HCT116 (cell line): ENCODE measurements at regions not wholly inside any gene's neighbourhood (a gene's known extent, or its start where the extent isn't known, plus 50 kb on each side); places are given as distances from the start of the nearest gene placed in this dataset.

ENCODE experiments used
- EZH2 ChIP-seq: fragments of 200-600 bp; sonication (generic); IDR thresholded peaks from 2 replicates; pipeline ENCODE4 v1.6.1; 2017; ENCODE audit warnings: antibody characterized with exemption, mixed run types
- JUND ChIP-seq: IDR thresholded peaks from 2 replicates; pipeline ENCODE4 v1.6.1; 2012
- POLR2A ChIP-seq: IDR thresholded peaks from 2 replicates; pipeline ENCODE4 v1.7.0; 2011; ENCODE audit warnings: borderline replicate concordance; ENCODE audit not compliant: insufficient read depth, insufficient read length; ENCODE audit errors: extremely low read depth
- POLR2AphosphoS5 ChIP-seq: IDR thresholded peaks from 2 replicates; pipeline ENCODE4 v1.6.1; 2011; ENCODE audit warnings: mild to moderate bottlenecking, low read depth, low read length, moderate library complexity
- SIN3A ChIP-seq: IDR thresholded peaks from 2 replicates; pipeline ENCODE4 v1.6.1; 2012; ENCODE audit warnings: low read depth
- SP1 ChIP-seq: IDR thresholded peaks from 2 replicates; pipeline ENCODE4 v1.6.1; 2012; ENCODE audit warnings: low read depth
- TF ChIP-seq, protein P1 (sequence below), 3 experiments: fragments of 200-600 bp in 1 of 3; sonication (generic) in 1 of 3; IDR thresholded peaks in 2 of 3; conservative IDR thresholded peaks in 1 of 3; 2 replicates each; pipeline ENCODE4 v1.5.1; 2012 to 2017; ENCODE audit warnings: low read depth in 2 of 3, low read length in 2 of 3, antibody characterized with exemption in 1 of 3, borderline replicate concordance in 1 of 3, control low read depth in 1 of 3, mild to moderate bottlenecking in 1 of 3, mixed read lengths in 1 of 3, mixed run types in 1 of 3, moderate library complexity in 1 of 3; ENCODE audit not compliant: insufficient read depth in 1 of 3
- TF ChIP-seq, protein P2 (sequence below): IDR thresholded peaks from 2 replicates; pipeline ENCODE4 v1.6.1; 2012
- TF ChIP-seq, protein P3 (sequence below): IDR thresholded peaks from 2 replicates; pipeline ENCODE4 v1.6.1; 2011; ENCODE audit warnings: mild to moderate bottlenecking, low read length, moderate library complexity; ENCODE audit not compliant: insufficient replicate concordance; ENCODE audit errors: extremely low read depth

DNA sequence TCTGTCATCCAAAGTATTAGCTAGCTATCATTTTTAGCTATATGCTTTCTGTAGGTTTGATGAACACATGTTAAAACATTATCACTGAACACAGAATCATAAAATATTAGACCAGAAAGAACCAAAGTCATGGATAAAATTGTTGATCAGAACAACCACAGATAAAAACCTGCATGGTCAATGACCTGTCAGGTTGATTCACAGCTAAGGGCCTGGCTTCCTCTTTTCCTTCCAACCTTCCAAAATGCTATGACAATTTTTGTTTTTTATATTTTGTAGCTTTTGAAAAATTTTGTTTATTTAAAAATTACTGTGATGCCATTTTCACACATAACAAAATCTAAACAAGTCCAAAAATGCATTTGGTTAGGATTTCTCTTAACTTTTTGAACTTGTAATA lies 444.4 kb upstream of the CHRM2 start:
- no peak for TF ChIP-seq POLR2A
- TF ChIP-seq EZH2: no peak
- TF ChIP-seq, protein P1, sequence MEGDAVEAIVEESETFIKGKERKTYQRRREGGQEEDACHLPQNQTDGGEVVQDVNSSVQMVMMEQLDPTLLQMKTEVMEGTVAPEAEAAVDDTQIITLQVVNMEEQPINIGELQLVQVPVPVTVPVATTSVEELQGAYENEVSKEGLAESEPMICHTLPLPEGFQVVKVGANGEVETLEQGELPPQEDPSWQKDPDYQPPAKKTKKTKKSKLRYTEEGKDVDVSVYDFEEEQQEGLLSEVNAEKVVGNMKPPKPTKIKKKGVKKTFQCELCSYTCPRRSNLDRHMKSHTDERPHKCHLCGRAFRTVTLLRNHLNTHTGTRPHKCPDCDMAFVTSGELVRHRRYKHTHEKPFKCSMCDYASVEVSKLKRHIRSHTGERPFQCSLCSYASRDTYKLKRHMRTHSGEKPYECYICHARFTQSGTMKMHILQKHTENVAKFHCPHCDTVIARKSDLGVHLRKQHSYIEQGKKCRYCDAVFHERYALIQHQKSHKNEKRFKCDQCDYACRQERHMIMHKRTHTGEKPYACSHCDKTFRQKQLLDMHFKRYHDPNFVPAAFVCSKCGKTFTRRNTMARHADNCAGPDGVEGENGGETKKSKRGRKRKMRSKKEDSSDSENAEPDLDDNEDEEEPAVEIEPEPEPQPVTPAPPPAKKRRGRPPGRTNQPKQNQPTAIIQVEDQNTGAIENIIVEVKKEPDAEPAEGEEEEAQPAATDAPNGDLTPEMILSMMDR (IDR thresholded peaks at IDR 0.05 in 2 of 3, conservative IDR thresholded peaks at IDR 0.05 in 1 of 3; ENCODE audit: borderline replicate concordance in 1 of 3, insufficient read depth in 1 of 3, low read depth in 2 of 3, low read length in 2 of 3): no peak
- no peak for TF ChIP-seq SIN3A
- TF ChIP-seq, protein P2, sequence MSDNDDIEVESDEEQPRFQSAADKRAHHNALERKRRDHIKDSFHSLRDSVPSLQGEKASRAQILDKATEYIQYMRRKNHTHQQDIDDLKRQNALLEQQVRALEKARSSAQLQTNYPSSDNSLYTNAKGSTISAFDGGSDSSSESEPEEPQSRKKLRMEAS: no peak
- TF ChIP-seq POLR2AphosphoS5: no peak
- TF ChIP-seq, protein P3, sequence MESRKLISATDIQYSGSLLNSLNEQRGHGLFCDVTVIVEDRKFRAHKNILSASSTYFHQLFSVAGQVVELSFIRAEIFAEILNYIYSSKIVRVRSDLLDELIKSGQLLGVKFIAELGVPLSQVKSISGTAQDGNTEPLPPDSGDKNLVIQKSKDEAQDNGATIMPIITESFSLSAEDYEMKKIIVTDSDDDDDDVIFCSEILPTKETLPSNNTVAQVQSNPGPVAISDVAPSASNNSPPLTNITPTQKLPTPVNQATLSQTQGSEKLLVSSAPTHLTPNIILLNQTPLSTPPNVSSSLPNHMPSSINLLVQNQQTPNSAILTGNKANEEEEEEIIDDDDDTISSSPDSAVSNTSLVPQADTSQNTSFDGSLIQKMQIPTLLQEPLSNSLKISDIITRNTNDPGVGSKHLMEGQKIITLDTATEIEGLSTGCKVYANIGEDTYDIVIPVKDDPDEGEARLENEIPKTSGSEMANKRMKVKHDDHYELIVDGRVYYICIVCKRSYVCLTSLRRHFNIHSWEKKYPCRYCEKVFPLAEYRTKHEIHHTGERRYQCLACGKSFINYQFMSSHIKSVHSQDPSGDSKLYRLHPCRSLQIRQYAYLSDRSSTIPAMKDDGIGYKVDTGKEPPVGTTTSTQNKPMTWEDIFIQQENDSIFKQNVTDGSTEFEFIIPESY: no peak
- no peak for TF ChIP-seq SP1
- no peak for TF ChIP-seq JUND
